ENCODE measurements at regions not wholly inside any gene's neighbourhood (a gene's known extent, or its start where the extent isn't known, plus 50 kb on each side); places are given as distances from the start of the nearest gene placed in this dataset.

- H2AFZ ChIP-seq (ENCODE audit: control insufficient read depth, low read length), result no peak overlapping the region
- H3K36me3 ChIP-seq (ENCODE audit: control insufficient read depth in 2 of 2, extremely low read depth in 1 of 2, insufficient read depth in 2 of 2, low read length in 2 of 2), result no peaks in the 10 kb centered on the region
- H3K9me1 ChIP-seq (ENCODE audit: control insufficient read depth, extremely low read depth, insufficient read depth, low read length), result no peaks in the 10 kb centered on the region
- DNase-seq (ENCODE audit: low read depth, low spot score) (no peak), FAIRE-seq (no peak)
- no peak overlapping the region for H3K4me2 ChIP-seq (ENCODE audit: control insufficient read depth, extremely low read depth, insufficient read depth, low read depth, low read length)
- H3K79me2 ChIP-seq (ENCODE audit: control insufficient read depth, insufficient read depth, low read length), result no peaks in the 10 kb centered on the region
- no peak overlapping the region for H3K27ac ChIP-seq (ENCODE audit: control insufficient read depth, insufficient read depth, low read length)
- no peaks in the 10 kb centered on the region for H4K20me1 ChIP-seq (ENCODE audit: control insufficient read depth, extremely low read depth, insufficient read depth, low read length)
- dilution Hi-C loops (cut with MboI; ENCODE audit: extremely low pct_ligation_motif_present, low sequenced_read_pairs), result no loop called here
- TF ChIP-seq EZH2 (IDR thresholded peaks at IDR 0.05; ENCODE audit: low read length), result no peak
- TF ChIP-seq CTCF (optimal IDR thresholded peaks at IDR 0.05 in 1 of 3, IDR thresholded peaks at IDR 0.05 in 1 of 3, conservative IDR thresholded peaks at IDR 0.05 in 1 of 3; ENCODE audit: extremely low read depth in 1 of 3, insufficient read depth in 2 of 3, low read length in 3 of 3), result no peak
- H3K4me3 ChIP-seq (ENCODE audit: control insufficient read depth in 2 of 3, extremely low read depth in 1 of 3, insufficient read depth in 2 of 3, low read depth in 1 of 3, low read length in 3 of 3), result no peak overlapping the region
- no peaks in the 10 kb centered on the region for H3K9me3 ChIP-seq (ENCODE audit: control insufficient read depth, low read depth, low read length)
- peaks cover 4% of the 10 kb centered on the region for H3K4me1 ChIP-seq (ENCODE audit: control insufficient read depth, extremely low read depth, insufficient read depth, low read length)
- H3K27me3 ChIP-seq (ENCODE audit: control insufficient read depth, extremely low read depth, insufficient read depth, low read length), result no peaks in the 10 kb centered on the region
- no peak overlapping the region for H3K9ac ChIP-seq (ENCODE audit: control insufficient read depth, extremely low read depth, insufficient read depth, low read length)
These were observed 96.9 kb upstream of the KLF4 start for GRCh38 chr9:107586493-107586892.

- H3K9me1 ChIP-seq (ENCODE audit: control insufficient read depth, extremely low read depth, insufficient read depth, low read length), result no peaks in the 10 kb centered on the region
- H3K9me3 ChIP-seq (ENCODE audit: control insufficient read depth, low read depth, low read length), result no peaks in the 10 kb centered on the region
- FAIRE-seq (no peak), DNase-seq (ENCODE audit: low read depth, low spot score) (no peak)
- no peaks in the 10 kb centered on the region for H3K36me3 ChIP-seq (ENCODE audit: control insufficient read depth in 2 of 2, extremely low read depth in 1 of 2, insufficient read depth in 2 of 2, low read length in 2 of 2)
- H3K4me1 ChIP-seq (ENCODE audit: control insufficient read depth, extremely low read depth, insufficient read depth, low read length), result peaks cover 4% of the 10 kb centered on the region
- no peaks in the 10 kb centered on the region for H3K79me2 ChIP-seq (ENCODE audit: control insufficient read depth, insufficient read depth, low read length)
- no peak overlapping the region for H3K4me3 ChIP-seq (ENCODE audit: control insufficient read depth in 2 of 3, extremely low read depth in 1 of 3, insufficient read depth in 2 of 3, low read depth in 1 of 3, low read length in 3 of 3)
- no peak overlapping the region for H2AFZ ChIP-seq (ENCODE audit: control insufficient read depth, low read length)
- no peak overlapping the region for H3K27ac ChIP-seq (ENCODE audit: control insufficient read depth, insufficient read depth, low read length)
- dilution Hi-C loops (cut with MboI; ENCODE audit: extremely low pct_ligation_motif_present, low sequenced_read_pairs), result no loop called here
- H3K9ac ChIP-seq (ENCODE audit: control insufficient read depth, extremely low read depth, insufficient read depth, low read length), result no peak overlapping the region
- H3K27me3 ChIP-seq (ENCODE audit: control insufficient read depth, extremely low read depth, insufficient read depth, low read length), result no peaks in the 10 kb centered on the region
- TF ChIP-seq EZH2 (IDR thresholded peaks at IDR 0.05; ENCODE audit: low read length) (no peak), CTCF (optimal IDR thresholded peaks at IDR 0.05 in 1 of 3, IDR thresholded peaks at IDR 0.05 in 1 of 3, conservative IDR thresholded peaks at IDR 0.05 in 1 of 3; ENCODE audit: extremely low read depth in 1 of 3, insufficient read depth in 2 of 3, low read length in 3 of 3) (no peak)
- no peak overlapping the region for H3K4me2 ChIP-seq (ENCODE audit: control insufficient read depth, extremely low read depth, insufficient read depth, low read depth, low read length)
- no peaks in the 10 kb centered on the region for H4K20me1 ChIP-seq (ENCODE audit: control insufficient read depth, extremely low read depth, insufficient read depth, low read length)
These were observed 95.9 kb upstream of the KLF4 start for GRCh38 chr9:107585465-107585864.

Data from keratinocyte (primary cell).